HCT116 (cell line): ENCODE measurements at regions not wholly inside any gene's neighbourhood (a gene's known extent, or its start where the extent isn't known, plus 50 kb on each side); places are given as distances from the start of the nearest gene placed in this dataset.

Experiments used
- CBX3 ChIP-seq: IDR thresholded peaks from 2 replicates; pipeline ENCODE4 v1.6.1; 2012; ENCODE audit warnings: low read depth
- CEBPB ChIP-seq: IDR thresholded peaks from 2 replicates; pipeline ENCODE4 v1.6.1; 2012; ENCODE audit warnings: low read depth
- CTCF ChIP-seq, 3 experiments: fragments of 200-600 bp in 1 of 3; sonication (generic) in 1 of 3; IDR thresholded peaks in 2 of 3; conservative IDR thresholded peaks in 1 of 3; 2 replicates each; pipeline ENCODE4 v1.5.1; 2012 to 2017; ENCODE audit warnings: low read depth in 2 of 3, low read length in 2 of 3, antibody characterized with exemption in 1 of 3, borderline replicate concordance in 1 of 3, control low read depth in 1 of 3, mild to moderate bottlenecking in 1 of 3, mixed read lengths in 1 of 3, mixed run types in 1 of 3, moderate library complexity in 1 of 3; ENCODE audit not compliant: insufficient read depth in 1 of 3
- EZH2 ChIP-seq: fragments of 200-600 bp; sonication (generic); IDR thresholded peaks from 2 replicates; pipeline ENCODE4 v1.6.1; 2017; ENCODE audit warnings: antibody characterized with exemption, mixed run types
- EZH2phosphoT487 ChIP-seq: fragments of 200-600 bp; IDR thresholded peaks from 2 replicates; pipeline ENCODE4 v1.6.1; 2018; ENCODE audit warnings: antibody characterized with exemption, borderline replicate concordance
- FOSL1 ChIP-seq: IDR thresholded peaks from 2 replicates; pipeline ENCODE4 v1.6.1; 2012; ENCODE audit warnings: low read depth
- JUND ChIP-seq: IDR thresholded peaks from 2 replicates; pipeline ENCODE4 v1.6.1; 2012
- MAX ChIP-seq: IDR thresholded peaks from 2 replicates; pipeline ENCODE4 v1.6.1; 2012
- POLR2A ChIP-seq: IDR thresholded peaks from 2 replicates; pipeline ENCODE4 v1.7.0; 2011; ENCODE audit warnings: borderline replicate concordance; ENCODE audit not compliant: insufficient read depth, insufficient read length; ENCODE audit errors: extremely low read depth
- POLR2AphosphoS5 ChIP-seq: IDR thresholded peaks from 2 replicates; pipeline ENCODE4 v1.6.1; 2011; ENCODE audit warnings: mild to moderate bottlenecking, low read depth, low read length, moderate library complexity
- RAD21 ChIP-seq: IDR thresholded peaks from 2 replicates; pipeline ENCODE4 v1.6.1; 2012; ENCODE audit warnings: low read depth, mild to moderate bottlenecking
- SIN3A ChIP-seq: IDR thresholded peaks from 2 replicates; pipeline ENCODE4 v1.6.1; 2012; ENCODE audit warnings: low read depth
- SP1 ChIP-seq: IDR thresholded peaks from 2 replicates; pipeline ENCODE4 v1.6.1; 2012; ENCODE audit warnings: low read depth
- YY1 ChIP-seq: IDR thresholded peaks from 2 replicates; pipeline ENCODE4 v1.6.1; 2011; ENCODE audit warnings: low read length, low read depth, moderate library complexity, mild to moderate bottlenecking; ENCODE audit not compliant: insufficient replicate concordance; ENCODE audit errors: extremely low read depth

GRCh38 chr21:41023936-41024335 is 144.0 kb upstream of the BACE2 start:
- no peak for TF ChIP-seq CTCF (IDR thresholded peaks at IDR 0.05 in 2 of 3, conservative IDR thresholded peaks at IDR 0.05 in 1 of 3; ENCODE audit: borderline replicate concordance in 1 of 3, insufficient read depth in 1 of 3, low read depth in 2 of 3, low read length in 2 of 3)
- TF ChIP-seq POLR2A, result no peak
- no peak for TF ChIP-seq FOSL1
- no peak for TF ChIP-seq JUND
- TF ChIP-seq EZH2, result no peak
- TF ChIP-seq POLR2AphosphoS5, result no peak
- TF ChIP-seq CBX3, result no peak
- no peak for TF ChIP-seq YY1
- TF ChIP-seq SP1, result no peak
- no peak for TF ChIP-seq RAD21
- TF ChIP-seq CEBPB, result no peak
- no peak for TF ChIP-seq EZH2phosphoT487
- TF ChIP-seq MAX, result no peak
- TF ChIP-seq SIN3A, result no peak
